OCI-LY7 (cell line): ENCODE measurements at regions not wholly inside any gene's neighbourhood (a gene's known extent, or its start where the extent isn't known, plus 50 kb on each side); places are given as distances from the start of the nearest gene placed in this dataset.

Experiments
- CTCF ChIP-seq: fragments of 200-600 bp; sonication (generic); conservative IDR thresholded peaks from 2 replicates; pipeline ENCODE4 v1.5.1; 2014; ENCODE audit warnings: mild to moderate bottlenecking, antibody characterized with exemption, low read length, moderate library complexity, mixed read lengths
- EZH2phosphoT487 ChIP-seq: fragments of 200-600 bp; sonication (generic); IDR thresholded peaks from 2 replicates; pipeline ENCODE4 v1.6.1; 2018; ENCODE audit warnings: low read depth, borderline replicate concordance, mild to moderate bottlenecking, mixed run types, antibody characterized with exemption, low read length, moderate library complexity, mixed read lengths

- TF ChIP-seq CTCF (no peak), EZH2phosphoT487 (no peak)
These were observed 561.3 kb downstream of the CCER1 start for GRCh38 chr12:90393652-90394051.
